NCI-H2081 treated with DMSO at 0.1 percent for 48 hours (cell line): ENCODE measurements at regions not wholly inside any gene's neighbourhood (a gene's known extent, or its start where the extent isn't known, plus 50 kb on each side); places are given as distances from the start of the nearest gene placed in this dataset.
"Not testable (repeated sequence)": the region's sequence is repeated elsewhere in the genome, so short reads cannot be mapped to it uniquely, and the experiment has no call there.

Experiments
- DNase-seq: peaks from one replicate; lab custom pipeline; 2025; lab: John Stamatoyannopoulos, UW

DNA sequence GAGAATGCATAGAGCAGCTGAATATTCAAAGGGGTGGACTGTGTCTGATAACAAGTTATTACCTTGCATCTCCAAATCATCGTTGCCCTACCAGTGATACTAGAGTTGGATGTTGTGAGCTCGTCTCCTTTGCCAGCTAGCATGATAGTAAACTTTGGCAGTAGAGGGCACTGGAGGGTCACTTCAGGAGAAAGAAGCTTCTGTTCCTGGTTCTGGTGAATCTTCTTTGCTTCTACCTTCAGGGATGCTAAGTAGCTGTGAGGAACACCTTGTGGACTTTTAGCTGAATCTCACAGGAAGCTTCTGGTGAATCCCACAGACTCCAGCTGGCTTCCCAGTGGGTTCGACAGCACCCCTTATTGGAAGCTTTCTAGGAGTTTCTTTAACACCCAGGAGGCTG lies 626.6 kb upstream of the SGCD start:
- no peak for DNase-seq

DNA sequence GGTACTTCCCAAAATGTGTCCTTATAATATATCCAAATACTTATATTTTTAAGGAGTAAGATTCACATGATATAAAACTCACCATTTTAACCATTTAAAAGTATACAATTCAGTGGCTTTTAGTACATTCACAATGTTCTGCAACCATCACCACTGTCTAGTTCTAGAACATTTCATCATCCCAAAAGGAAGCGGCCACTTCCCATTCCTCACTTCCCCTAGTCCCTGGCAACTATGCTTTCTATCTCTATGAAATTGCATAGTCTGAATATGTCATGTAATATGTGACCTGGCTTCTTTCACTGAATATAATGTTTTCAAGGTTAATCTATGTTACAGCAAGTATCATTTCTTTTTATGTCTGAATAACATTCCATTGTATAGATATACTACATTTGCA lies 615.1 kb upstream of the SGCD start:
- DNase-seq: no peak

DNA sequence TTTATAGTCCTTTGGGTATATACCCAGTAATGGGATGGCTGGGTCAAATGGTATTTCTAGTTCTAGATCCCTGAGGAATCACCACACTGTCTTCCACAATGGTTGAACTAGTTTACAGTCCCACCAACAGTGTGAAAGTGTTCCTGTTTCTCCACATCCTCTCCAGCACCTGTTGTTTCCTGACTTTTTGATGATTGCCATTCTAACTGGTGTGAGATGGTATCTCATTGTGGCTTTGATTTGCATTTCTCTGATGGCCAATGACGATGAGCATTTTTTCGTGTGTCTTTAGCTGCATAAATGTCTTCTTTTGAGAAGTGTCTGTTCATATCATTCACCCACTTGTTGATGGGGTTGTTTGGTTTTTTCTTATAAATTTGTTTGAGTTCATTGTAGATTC lies 612.5 kb upstream of the SGCD start:
- not testable (repeated sequence) for DNase-seq

DNA sequence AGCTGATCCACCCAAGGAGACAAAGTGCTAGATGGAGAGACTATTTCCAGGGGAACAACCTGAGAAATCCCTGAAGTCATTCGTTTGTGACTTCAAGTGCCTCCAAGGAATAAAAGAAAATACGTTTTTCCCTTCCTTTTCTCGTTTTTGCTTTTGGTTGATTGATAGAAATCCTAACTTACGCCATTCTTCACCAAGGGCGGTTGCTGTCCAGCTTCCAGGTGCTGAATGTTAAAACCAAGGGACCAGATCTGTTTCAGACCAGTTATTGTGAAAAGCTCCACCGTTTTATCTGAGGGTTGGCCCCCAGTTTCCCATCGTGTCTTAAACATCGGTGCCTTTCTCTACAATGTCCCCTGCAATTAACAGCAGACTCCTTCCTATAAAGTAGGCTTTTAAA lies 600.7 kb upstream of the SGCD start:
- no peak for DNase-seq

DNA sequence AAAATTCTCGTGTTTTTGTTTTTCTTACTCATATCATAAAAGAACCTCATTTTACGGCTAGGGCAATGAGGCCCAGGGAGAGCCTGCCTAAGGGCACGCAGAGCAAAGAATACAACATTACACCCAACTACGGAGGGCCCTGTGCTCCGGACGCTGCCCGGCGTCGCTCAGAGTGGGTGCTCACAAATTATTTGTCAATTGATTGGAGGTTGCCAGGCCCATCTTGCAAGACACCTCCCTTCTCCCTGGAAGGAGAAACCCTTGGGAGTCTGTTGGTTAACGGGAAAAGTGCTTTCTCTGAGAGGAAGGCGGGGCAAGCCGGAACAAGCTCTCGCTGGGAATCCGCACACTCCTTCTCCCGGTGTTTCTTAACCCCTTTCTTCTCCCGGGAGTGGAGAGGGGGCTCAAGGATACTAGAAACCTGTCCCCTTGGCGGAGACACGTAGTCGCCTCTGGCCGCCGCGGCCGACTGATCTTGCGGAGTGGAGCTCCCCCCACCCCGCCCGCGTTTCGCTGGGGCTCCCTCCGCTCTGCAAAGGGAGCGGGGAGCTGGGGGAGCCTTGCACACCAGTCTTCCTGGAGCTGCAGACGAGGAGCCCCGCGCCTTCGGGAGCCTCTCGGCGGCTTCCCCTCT lies 599.3 kb upstream of the SGCD start:
- no peak for DNase-seq

DNA sequence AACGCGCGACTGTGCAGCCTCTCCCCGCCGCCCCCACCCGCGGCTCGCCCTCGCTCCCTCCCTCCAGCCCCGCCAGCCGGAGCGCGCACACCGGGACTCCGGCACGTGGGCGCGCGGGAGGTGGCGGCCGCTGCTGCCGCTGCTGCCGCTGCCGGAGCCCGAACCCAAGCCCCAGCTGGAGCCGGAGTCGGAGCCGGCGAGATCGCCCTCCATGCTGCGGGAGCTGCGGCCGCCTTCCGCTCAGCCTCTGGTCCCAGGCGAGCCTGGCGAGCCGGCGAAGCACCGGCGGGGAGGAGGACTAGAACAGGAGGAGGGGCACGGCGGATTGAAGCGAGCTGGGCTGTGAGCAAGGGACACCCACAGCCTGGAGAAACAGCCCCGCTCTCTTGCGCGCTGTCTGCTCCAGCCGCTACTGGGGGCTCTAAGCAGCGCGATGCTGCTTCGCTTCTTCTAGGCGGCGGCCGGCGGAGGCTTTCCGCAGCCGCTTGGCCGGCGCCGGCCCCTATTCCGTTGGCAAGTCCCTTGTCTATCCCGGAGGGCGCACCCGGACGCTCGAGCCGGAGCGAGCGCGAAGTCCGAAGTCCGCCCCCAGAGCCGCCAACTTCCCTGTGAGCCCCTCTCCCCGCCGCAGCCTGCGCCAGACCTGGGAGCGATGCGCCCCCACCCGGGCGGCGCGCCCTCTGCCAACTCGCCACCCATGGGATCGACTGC lies 598.7 kb upstream of the SGCD start:
- peak; percentile 13 for DNase-seq

DNA sequence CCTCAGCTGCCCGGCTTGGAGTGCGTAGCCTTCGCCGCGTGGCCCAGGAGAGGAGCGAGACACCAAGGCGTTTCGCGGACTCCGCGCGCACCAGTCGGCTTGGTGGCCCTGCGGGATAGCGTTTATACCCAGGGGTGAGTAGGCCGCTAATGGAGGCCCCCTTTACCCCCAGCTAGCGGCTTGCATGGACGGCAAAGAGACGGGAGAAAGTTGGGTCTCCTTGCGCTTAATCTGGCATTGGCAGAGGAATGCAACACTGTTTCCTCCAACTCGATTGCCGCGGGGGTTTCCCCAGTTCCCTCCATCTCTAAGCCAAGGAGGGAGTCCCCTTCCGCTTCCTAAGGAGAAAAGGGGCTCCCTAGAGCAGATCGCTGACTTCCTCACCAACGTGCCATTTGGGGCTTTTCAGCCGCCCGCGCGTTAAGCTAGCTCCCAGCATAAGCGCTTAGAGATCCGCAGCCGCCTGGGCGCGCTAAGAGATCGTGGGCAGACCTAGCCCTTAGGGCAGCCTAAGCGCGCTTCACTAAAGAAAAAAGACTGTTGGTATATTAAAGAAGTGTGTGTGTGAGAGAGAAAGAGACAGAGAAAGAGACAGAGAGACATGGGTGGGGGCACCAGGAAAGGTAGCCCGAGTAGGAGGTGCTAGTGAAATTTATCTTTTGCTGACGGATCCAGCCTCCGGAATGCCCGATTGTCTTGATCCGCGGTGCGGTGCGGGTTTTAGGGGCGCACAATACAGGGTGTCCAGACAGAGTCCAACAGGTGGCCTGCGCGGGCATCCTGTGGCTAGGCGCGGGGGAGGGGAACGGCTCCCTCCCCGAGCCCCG lies 597.9 kb upstream of the SGCD start:
- no peak for DNase-seq

DNA sequence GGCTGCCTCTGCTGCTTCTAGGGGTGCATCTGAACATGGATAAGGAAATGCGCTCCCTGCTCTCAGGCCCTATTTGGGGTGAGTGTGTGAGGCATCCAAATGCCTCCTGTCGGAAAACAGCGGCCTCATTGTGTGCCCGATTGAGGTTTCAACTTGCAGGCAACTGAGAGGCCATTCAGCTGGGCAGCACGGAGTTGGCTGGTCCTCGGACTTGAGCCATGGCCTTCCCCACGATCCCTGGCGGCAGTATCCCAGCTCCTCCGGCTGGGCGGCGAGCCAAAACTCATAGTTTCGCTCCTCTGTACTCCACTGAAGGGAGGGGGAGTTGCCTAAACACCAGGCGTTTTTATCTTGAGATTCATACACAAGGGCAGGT lies 597.3 kb upstream of the SGCD start:
- no peak for DNase-seq

DNA sequence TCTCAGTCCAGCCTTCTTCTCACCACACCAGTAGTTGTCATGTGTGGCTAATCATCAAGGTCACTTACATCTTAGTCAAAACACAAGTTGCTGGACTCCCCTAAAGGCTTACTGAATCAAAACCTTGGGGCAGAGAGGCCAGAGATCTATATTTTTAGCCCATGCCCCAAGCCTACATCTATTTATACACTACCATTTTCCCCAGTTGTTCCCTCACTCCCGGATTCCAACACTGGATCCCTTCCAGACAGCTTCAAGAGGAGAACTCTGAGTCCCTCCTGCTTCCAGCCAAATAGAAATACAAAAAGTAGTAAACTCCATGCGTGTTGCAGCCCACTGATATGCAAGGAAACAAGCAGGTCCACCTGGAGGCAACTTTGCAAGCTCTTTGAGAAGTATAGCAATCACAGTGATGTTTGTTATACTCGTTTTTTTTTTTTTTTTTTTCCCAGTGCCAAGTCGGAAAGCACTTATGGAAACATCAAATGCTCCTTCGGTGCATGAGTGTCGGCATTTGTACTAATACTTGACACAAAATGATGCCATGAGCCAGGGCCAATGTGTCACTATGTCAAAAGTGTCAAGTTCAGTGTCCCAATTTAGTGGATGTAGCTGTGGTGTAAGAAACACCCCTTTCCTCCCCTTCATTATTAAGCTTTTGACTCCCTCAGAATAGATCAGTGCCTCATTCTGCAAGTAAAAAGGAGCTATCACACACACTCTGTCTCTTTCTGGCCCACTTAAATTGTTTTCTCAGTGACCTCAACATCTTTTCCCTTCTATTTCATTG lies 594.2 kb upstream of the SGCD start:
- DNase-seq: no peak

DNA sequence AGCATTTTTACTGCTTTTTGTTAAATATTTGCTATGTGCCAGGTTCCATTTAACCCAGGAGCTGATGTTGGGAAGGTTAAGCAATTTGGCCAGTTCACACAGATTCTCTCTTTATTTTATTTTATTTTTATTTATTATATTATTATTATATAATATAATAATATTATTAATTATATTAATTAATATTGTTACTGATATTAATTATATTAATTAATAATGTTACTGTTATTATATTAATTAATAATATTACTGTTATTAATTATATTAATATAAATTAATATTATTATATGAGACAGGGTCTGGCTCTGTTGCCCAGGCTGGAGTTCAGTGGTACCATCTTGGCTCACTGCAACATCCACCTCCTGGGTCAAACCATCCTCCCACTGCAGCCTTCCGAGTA lies 593.0 kb upstream of the SGCD start:
- no peak for DNase-seq

DNA sequence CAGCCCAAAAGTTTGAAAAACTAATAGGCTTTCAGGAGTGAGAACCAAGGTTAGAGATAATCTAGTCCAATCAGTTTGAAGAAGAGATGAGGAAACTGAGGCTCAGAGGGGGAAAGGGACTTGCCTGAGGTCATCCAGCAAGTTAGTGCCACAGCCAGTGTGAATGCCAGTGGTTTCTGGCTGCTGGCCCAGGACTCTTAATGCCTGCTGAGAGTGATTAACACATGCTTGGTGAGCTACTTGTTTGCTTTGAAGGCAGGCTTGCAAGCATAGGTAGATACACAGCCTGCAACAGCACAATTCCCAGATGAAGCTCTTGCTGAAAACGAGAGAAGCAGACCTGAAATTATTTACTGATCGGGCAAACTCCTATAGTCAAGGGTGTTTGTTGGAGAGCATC lies 591.6 kb upstream of the SGCD start:
- DNase-seq: peak; percentile 34

DNA sequence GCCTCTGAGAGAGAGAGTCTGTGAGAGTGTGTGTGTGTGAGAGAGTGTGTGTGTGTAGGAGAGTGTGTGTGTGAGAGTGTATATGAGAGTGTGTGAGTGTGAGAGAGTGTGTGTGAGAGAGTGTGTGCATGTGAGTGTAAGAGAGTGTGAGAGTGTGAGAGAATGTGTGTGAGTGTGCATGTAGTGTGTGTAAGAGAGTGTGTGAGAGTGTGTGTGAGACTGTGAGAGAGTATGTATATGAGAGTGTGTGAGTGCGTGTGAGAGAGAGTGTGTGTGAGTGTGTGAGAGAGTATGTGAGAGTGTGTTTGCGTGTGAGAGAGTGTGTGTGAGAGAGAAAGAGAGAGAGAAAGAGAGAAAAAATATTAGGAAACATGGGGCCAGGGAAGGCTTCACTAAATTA lies 588.3 kb upstream of the SGCD start:
- no peak for DNase-seq

DNA sequence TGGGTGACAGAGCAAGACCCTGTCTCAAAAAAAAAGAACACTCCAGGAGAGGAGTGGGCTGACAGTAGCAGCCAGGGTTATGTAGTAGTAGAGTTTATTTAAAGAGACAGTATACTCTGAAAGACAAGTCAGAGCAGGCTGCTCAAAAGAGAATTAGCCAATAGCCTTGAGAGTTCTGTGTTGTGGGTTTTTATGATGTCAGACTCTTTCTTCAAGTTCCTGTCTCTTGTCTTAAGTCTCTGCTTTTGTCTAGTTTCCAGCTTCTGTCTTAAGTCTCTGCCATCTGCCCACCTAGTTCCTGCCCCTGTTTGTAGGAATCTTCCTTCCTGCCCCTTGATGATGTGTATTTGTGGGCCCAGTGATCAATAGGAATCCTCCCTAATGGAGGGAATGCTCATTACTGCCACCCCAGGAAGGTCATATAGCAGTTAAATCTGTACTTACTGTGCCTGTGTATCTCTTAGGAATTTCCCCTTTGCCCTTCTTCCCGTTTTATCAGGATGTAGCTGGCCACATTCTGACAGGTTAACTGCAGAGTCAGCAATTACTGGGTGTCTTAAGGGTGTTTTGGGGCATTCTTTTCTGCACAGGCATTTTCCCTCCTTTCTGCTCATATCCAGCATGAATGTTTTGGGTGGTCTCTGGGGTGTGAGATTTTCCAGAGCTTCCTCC lies 580.5 kb upstream of the SGCD start:
- no peak for DNase-seq

DNA sequence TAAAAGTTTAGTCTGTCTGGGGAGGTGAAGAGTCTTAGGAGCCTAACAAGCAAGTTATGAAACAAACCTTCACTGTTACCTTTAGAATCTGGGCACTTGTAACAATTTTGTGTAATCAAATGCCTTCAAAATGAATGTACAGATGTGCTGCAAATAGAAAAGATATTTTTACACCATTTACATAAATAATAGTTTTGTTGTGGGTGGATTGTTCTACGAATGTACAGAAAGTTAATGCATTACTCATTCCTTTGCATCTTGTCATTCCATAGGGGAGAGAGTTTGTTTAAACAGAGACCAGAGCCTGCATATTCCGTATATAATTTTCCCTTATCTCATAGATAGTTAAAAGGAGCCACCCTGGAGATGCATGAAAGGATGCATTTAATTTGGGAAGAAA lies 576.9 kb upstream of the SGCD start:
- DNase-seq: no peak

DNA sequence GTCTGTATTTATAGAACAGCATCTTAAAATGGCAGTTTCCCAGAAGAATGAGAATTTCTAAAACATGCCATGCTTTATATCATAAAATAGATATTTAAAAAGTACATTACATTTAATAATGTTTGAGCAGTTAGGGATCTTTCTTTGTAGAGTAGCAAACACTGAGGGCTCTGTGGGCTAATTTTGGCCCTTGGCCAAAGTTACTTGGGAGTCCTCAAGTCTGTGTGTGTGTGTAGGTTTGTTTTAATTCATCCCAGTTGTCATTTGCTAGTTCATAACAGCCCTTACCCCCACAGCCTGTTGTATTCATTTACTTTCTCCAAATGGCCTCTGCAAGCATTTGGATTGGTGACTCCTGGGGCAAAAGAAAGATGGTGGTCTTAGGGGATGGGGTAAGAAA lies 576.4 kb upstream of the SGCD start:
- DNase-seq: no peak

DNA sequence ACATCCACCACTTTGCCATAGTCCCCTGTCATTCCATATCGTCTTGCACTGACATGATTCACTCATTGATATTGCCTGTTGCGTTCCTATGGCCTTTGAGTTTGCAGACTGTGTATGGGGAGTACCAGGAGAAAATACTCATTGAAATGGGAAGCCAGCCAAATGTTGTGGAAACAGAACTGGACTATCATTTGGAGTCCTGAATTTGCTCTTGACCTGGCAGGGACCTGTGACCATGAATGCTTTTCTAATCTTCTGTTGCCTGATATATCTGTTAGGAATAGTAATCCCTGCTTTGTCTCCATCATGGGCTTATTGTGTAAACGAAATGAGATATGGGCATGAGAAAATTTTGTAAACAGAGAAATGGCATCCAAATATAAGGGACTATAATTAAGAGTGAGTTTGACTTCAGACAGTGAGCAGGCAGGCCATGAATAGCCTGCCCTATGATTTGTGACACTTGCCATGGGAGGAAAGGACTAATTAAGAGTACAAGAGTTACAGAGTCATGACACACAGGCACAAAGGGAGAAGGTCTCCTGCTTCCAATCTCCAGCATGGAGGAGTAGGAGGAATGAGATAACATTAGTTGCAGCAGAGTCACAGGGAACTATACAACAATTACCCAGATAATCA lies 572.9 kb upstream of the SGCD start:
- no peak for DNase-seq

DNA sequence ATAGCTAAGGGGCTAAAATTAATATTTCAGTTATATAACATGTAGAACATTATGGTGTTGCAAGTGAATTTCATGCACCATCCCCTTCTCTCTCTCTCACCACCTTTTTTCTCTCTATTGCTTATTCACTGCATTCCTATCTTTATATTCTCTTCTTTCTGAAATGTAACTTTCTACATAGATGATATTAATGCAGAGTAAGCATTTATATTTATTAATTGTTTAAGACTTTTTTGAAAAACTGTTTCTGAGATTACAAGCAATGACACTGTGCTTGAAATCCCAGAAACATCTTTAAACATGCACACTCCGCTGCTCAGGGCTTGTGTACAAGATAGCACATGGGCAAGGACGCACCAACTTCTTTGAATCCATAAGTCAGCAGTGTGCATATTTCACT lies 567.7 kb upstream of the SGCD start:
- DNase-seq: no peak

DNA sequence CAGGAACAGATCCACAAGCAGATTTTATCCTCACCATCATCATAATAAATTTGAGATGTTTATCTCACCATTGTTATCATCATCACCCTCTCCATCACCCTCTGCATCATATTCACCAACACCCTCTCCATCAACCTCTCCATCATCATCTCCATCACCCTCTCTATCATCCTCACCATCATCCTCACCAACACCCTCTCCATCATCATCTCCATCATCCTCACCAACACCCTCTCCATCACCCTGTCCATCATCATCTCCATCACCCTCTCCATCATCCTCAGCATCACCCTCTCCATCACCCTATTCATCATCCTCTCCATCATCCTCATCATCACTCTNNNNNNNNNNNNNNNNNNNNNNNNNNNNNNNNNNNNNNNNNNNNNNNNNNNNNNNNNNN lies 567.0 kb upstream of the SGCD start:
- no peak for DNase-seq

DNA sequence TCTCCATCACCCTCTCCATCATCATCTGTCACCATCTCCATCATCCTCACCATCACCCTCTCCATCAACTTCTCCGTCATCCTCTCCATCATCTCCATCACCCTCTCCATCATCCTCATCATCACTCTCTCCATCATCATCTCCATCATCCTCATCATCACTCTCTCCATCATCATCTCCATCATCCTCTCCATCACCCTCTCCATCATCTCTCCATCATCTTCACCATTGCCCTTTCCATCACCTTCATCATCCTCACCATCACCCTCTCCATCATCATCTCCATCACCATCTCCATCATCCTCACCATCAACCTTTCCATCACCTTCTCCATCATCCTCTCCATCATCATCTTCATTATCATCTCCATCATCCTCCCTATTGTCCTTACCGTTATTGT lies 565.5 kb upstream of the SGCD start:
- DNase-seq: no peak

DNA sequence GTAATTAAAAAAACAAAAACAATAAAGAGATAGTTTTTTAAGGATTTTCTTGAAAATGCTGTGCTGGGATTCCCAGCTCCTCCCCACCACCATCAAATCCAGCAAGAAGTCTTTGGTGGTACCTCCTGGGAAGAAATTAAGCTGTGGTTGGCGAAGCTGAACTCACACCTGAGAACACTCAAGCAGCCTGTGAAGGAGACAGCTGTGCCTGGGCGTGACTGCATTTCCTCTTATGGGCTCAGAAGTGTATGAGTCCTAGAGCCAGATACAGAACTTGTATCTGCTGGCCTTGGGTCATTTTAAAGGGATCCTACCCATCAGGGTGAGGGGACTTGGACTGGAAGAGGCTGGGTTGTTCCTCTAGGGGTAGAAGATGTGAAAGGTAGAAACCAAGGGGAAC lies 561.2 kb upstream of the SGCD start:
- no peak for DNase-seq

DNA sequence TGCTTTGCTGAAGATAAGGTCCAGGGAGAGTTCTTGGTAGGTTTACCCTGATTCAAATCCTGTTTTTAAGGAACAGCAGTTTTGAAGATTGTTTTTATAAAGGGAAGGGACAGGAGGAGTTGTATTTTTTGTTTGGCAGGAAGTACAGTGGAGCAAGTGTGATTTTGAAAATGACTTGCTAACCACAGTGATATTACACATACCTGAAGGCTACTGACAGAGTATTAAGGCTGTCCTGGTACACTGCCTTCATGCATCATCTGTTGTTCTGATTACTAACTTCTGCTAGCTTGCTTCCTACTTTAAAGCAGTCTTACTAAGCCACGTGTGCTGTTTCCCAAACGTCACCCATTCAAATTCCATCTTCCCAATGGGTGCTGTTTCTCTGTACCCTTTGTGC lies 559.5 kb upstream of the SGCD start:
- no peak for DNase-seq

DNA sequence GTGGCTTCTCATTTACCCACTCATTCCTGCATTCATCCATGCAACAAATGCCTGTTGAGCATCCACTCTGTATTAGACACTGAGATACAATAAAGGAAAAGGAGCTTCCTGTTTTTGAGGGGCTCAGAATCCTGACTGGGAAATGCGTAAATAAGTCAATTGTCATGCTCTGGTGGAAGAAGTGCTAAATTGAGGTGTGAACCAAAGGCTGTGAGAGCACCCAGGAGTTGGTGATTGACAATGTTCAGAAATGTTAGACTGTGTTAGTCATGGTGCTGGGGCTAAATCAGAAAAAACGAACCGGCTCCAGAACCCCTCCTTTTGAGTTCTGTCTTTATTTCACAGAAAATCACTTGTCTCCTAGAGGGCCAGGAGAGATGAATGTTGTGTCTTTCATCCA lies 558.6 kb upstream of the SGCD start:
- DNase-seq: no peak
